NCI-H526 (cell line): ENCODE measurements at regions not wholly inside any gene's neighbourhood (a gene's known extent, or its start where the extent isn't known, plus 50 kb on each side); places are given as distances from the start of the nearest gene placed in this dataset.

ENCODE experiments used
- DNase-seq, 2 experiments: peaks; one replicate each; lab custom pipeline; 2025; lab: John Stamatoyannopoulos, UW

DNA sequence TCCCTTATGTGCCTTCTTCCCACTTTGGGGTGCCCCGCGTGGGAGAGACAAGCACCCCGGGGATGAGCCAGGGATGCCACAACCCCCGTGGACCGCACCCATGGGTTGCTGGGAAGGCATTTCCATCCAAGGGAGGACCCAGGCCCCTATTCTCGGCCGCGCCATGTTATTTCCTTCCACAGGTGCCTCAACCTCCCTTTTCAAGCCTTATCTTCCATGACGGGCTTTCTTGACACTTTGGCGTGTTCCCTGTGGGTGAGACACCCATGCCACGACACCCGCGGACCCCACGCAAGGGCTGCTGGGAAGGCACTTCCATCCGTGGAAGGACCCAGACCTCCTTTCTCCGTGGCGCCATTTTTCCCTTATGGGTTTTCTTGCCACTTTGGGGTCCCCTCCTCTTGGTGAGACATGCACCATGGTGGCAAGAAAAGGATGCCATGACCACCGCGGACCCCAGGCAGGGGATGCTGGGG, 269.2 kb downstream of the ALG10 start:
- no peak for DNase-seq

DNA sequence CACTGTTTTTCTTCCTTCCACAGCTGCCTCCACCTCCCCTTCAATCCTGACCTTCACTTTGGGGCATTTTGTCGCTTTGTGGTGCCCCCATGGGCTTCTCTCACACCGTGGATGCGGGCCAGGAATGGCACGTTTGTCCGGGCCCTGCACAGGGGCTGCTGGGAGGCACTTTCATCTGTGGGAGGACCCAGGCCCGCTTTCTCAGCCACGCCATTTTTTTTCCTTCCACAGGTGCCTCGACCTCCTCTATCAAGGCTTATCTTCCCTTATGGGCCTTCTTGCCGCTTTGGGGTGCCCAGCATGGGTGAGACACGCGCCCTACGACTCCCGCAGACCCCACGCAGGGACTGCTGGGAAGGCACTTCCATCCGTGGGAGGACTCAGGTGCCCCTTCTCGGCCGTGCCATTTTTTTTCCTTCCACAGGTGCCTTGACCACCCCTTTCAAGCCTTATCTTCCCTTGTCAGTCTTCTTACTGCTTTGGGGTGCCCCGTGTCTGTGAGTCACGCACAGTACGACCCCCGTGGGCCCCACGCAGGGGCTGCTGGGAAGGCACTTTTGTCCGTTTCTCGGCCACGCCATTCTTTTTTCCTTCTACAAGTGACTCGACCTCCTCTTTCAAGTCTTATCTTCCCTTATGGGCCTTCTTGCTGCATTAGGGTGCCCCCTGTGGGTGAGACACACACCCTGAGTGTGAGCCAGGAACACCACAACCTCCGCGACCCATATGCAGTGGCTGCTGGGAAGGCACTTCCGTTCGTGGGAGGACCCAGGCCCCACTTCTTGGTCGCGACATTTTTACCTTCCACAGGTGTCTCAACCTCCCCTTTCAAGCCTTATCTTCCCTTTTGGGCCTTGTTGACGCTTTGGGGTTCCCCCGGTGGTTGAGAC, 270.7 kb downstream of the ALG10 start:
- DNase-seq = peak in 1 of 2 experiments; percentile 56

DNA sequence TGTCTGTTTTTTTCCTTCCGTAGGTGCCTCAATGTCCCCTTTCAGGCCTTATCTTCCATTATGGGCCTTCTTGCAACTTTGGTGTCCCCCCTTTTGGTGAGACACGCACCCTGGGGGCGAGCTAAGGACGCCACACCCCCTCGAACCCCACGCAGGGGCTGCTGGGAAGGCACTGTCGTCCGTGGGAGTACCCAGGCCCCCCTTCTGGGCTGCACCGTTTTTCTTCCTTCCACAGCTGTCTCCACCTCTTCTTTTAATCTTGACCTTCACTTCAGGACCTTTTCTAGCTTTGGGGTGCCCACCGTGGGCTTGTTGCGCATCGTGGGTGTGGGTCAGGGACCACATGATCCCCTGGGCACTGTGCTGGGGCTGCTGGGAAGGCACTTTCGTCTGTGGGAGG, 271.8 kb downstream of the ALG10 start:
- no peak for DNase-seq

DNA sequence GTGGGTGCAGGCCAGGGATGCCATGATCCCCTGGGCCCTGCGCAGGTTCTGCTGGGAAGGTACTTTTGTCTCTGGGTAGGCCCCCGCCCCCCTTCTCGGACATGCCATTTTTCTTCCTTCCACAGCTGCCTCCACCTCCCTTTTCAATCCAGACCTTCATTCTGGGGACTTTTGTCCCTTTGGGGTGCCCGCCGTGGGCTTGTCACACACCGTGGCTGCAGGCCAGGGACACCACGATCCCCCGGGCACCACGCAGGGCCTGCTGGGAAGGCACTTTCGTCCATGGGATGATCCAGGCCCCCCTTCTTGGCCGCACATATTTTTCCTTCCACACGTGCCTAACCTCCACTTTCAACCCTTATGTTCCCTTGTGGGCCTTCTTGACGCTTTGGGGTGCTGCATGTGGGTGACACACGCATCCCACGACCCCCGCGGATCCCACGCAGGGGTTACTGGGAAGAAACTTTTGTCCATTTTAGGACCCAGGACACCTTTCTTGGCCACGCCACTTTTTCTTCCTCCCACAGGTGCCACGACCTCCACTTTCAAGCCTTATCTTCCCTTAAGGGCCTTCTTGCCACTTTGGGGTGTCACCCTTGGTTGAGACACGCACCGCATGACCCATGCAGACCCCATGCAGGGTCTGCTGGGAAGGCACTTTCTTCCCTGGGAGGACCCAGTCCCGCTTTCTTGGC, 272.5 kb downstream of the ALG10 start:
- DNase-seq = no peak

GRCh38 chr12:34295366-34296142, 273.3 kb downstream of the ALG10 start:
- DNase-seq = no peak

DNA sequence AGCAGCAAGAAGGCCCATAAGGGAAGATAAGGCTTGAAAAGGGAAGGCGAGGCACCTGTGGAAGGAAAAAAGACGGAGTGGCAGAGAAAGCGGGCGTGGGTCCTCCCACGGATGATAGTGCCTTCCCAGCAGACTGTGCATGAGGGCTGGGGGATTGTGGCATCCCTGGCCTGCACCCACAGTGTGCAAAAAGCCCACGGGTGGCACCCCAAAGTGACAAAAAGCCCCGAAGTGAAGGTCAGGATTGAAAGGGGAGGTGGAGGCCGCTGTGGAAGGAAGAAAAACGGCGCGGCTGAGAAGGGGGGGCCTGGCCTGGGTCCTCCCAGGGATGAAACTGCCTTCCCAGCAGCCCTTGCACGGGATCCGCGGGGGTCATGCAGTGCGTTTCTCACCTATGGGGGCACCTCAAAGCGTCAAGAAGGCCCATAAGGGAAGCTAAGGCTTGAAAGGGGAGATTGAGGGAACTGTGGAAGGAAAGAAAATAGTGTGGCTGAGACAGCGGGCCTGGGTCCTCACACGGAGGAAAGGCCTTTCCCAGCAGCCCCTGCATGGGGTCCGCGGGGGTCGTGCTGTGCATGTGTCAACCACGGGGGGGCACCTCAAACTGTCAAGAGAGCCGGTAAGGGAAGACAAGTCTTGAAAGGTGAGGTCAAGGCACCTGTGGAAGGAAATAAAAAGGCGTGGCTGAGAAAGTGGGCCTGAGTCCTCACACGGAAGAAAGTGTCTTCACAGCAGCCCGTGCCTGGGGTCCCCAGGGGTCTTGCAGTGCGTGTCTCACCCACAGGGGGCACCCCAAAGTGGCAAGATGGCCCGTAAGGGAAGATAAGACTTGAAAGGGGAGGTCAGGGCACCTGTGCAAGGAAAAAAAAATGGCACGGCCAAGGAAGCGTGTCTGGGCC, 274.1 kb downstream of the ALG10 start:
- DNase-seq = no peak

- no peak for DNase-seq
Observed at GRCh38 chr12:34297126-34297789, 275.0 kb downstream of the ALG10 start.

DNA sequence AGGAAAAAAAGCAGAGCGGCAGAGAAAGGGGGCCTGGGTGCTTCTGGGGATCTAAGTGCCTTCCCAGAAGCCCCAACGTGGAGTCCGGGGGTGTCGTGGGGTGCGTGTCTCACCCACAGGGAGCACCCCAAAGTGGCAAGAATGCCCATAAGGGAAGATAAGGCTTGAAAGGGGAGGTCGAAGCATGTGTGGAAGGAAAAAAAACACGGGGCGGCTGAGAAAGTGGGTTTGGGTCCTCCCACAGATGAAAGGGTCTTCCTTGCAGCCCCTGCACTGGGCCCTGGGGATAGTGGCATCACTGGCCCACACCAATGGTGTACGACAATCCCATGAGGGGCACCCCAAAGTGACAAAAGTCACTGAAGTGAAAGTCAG, 275.5 kb downstream of the ALG10 start:
- no peak for DNase-seq

DNA sequence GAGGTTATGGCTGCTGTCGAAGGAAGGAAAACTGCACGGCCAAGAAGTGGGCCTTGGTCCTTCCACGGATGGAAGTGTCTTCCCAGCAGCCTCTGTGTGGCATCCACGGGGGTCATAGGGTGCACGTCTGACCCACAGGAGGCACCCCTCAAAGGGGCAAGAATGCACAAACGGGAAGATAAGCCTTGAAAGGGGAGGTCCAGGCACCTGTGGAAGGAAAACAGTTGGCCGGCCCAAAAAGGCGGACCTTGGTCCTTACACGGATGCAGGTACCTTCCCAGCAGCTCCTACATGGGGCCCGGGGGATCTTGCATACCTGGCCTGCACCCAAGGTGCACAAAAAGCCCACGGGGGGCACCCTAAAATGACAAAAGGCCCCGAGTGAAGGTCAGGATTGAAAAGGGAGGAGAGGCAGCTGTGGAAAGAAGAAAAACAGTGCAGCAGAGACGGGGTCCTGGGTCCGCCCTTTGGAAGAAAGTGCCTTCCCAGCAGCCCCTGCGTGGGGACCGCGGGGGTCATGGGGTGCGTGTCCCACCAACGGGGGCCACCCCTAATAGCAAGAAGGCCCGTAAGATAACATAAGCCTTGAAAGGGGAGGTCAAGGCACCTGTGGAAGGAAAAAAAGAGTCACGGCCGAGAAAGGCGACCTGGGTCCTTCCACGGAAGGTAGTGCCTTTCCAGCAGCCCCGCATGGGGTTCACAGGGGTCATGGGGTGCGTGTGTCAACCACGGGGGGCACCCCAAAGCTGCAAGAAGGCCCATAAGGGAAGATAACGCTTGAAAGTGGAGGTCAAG, 276.1 kb downstream of the ALG10 start:
- DNase-seq = no peak

GRCh38 chr12:34298971-34299801, 276.9 kb downstream of the ALG10 start:
- DNase-seq = no peak

GRCh38 chr12:34299802-34300193, 277.5 kb downstream of the ALG10 start:
- no peak for DNase-seq

DNA sequence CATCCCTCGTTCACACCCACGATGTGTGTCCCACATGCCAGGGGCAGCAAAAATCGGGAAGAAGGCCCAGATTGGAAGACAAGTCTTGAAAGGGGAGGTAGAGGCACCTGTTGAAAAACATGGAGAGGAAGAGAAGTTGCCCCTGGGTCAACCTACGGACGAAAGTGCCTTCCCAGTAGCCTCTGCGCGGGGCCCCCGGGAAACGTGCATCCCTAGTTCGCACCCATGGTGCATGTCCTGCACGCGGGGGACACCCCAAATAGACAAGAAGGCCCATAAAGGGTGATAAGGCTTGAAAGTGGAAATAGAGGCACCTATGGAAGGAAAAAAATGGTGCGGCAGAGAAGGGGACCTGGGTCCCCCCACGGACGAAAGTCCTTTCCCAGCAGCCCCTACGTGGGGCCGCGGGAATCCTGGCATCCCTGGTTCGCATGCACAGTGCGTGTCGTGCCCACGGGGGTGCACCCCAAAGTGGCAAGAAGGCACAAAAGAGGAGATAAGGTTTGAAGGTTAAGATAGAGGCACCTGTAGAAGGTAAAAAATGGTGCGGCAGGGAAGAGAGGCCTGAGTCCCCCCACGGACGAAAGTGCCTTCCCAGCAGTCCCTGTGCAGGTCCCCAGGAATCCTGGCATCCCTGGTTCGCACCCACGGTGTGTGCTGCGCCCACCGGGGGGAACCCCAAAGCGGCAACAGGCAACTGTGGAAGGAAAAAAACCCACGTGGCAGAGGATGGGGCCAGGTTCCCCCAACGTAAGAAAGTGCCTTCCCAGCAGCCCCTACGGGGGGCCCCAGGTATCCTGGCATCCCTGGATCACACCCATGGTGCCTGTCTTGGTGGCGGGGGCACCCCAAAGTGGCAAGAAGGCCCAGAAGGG, 278.3 kb downstream of the ALG10 start:
- DNase-seq = no peak

GRCh38 chr12:34301251-34302130, 279.2 kb downstream of the ALG10 start:
- DNase-seq = no peak

DNA sequence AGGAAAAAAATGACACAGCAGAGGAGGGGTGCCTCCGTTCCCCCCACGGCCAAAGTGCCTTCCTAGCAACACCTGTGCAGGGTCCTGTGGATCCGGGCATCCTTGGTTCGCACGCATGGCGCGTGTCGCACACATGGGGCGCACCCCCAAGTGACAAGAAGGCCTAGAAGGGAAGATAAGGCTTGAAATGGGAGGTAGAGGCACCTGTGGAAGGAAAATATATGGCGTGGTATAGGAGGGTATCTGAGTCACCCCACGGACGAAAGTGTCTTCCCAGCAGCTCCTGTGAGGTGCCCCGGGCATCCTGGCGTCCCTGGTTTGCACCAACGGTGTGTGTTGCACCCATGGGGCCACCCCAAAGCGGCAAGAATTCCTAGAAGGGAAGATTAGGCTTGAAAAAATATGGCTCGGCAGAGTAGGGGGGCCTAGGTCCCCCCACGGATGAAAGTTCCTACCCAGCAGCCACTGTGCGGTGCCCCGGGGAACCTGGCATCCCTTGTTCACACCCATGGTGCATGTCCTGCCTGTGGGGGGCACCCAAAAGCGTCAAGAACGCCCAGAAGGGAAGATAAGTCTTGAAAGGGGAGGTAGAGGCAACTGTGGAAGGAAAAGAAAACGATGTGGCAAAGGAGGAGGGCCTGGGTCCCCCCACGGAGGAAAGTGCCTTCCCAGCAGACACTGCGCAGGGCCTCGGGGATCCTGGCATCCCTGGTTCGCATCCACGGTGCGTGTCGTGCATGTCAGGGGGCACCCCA, 280.0 kb downstream of the ALG10 start:
- no peak for DNase-seq

- DNase-seq = no peak
Observed at GRCh38 chr12:34303091-34303870, 281.0 kb downstream of the ALG10 start.

DNA sequence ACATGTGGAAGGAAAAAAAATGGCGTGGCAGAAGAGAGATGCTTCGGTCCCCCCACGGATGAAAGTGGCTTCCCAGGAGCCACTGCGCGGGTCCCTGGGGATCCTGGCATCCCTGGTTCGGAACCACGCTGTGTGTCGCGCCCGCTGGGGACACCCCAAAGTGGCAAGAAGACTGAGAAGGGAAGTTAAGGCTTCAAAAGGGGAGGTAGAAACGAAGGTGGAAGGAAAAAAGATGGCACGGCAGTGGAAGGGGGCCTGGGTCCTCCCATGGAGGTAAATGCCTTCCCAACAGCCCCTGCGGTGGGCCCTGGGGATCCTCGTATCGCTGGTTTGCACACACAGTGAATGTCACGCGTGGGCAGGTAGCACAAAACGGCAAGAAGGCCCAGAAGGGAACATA, 281.7 kb downstream of the ALG10 start:
- no peak for DNase-seq
